GM19397 (cell line): ENCODE measurements at regions not wholly inside any gene's neighbourhood (a gene's known extent, or its start where the extent isn't known, plus 50 kb on each side); places are given as distances from the start of the nearest gene placed in this dataset.

Source experiments
- ATAC-seq: cut with Tn5 transposase; IDR thresholded peaks from one replicate; pipeline ENCODE4 v1.9.1; 2021; ENCODE audit warnings: mild to moderate bottlenecking, moderate library complexity; ENCODE audit not compliant: unreplicated experiment

GRCh38 chr17:45679426-45679825 is 104.7 kb upstream of the CRHR1 start:
- ATAC-seq: no peak

- no peak for ATAC-seq
Observed at GRCh38 chr17:45680360-45680759, 103.8 kb upstream of the CRHR1 start.

- no peak for ATAC-seq
Observed at GRCh38 chr17:45681706-45682105, 102.4 kb upstream of the CRHR1 start.

GRCh38 chr17:45686250-45686649 is 97.9 kb upstream of the CRHR1 start:
- ATAC-seq: no peak

- ATAC-seq: no peak
Observed at GRCh38 chr17:45687594-45687993, 96.5 kb upstream of the CRHR1 start.

- ATAC-seq: no peak
Observed at GRCh38 chr17:45688353-45688752, 95.8 kb upstream of the CRHR1 start.

- ATAC-seq: no peak
Observed at GRCh38 chr17:45688820-45689219, 95.3 kb upstream of the CRHR1 start.

GRCh38 chr17:45689451-45689850 is 94.7 kb upstream of the CRHR1 start:
- ATAC-seq: no peak

- ATAC-seq: no peak
Observed at GRCh38 chr17:45690625-45691275, 93.4 kb upstream of the CRHR1 start.

- no peak for ATAC-seq
Observed at GRCh38 chr17:45692661-45693060, 91.5 kb upstream of the CRHR1 start.

GRCh38 chr17:45693792-45694191 is 90.3 kb upstream of the CRHR1 start:
- ATAC-seq: no peak

- ATAC-seq: no peak
Observed at GRCh38 chr17:45696442-45696841, 87.7 kb upstream of the CRHR1 start.

- ATAC-seq: no peak
Observed at GRCh38 chr17:45697076-45697475, 87.0 kb upstream of the CRHR1 start.

- ATAC-seq: no peak
Observed at GRCh38 chr17:45700171-45701090, 83.7 kb upstream of the CRHR1 start.

- no peak for ATAC-seq
Observed at GRCh38 chr17:45702666-45703266, 81.4 kb upstream of the CRHR1 start.

- ATAC-seq: no peak
Observed at GRCh38 chr17:45703348-45703747, 80.8 kb upstream of the CRHR1 start.

GRCh38 chr17:45703806-45704205 is 80.3 kb upstream of the CRHR1 start:
- ATAC-seq: no peak

- no peak for ATAC-seq
Observed at GRCh38 chr17:45704251-45704650, 79.9 kb upstream of the CRHR1 start.

- ATAC-seq: no peak
Observed at GRCh38 chr17:45705123-45706009, 78.8 kb upstream of the CRHR1 start.

GRCh38 chr17:45706033-45706432 is 78.1 kb upstream of the CRHR1 start:
- no peak for ATAC-seq
